SU-DHL-6 (cell line): ENCODE measurements at regions not wholly inside any gene's neighbourhood (a gene's known extent, or its start where the extent isn't known, plus 50 kb on each side); places are given as distances from the start of the nearest gene placed in this dataset.

ENCODE experiments used
- H2AFZ ChIP-seq: fragments of 200-600 bp; sonication (generic); 2 replicates; pipeline ENCODE4 v1.6.1; 2014; ENCODE audit warnings: low read depth, mild to moderate bottlenecking, moderate library complexity, mixed read lengths, antibody characterized with exemption, low read length; ENCODE audit not compliant: severe bottlenecking
- H3F3A ChIP-seq: fragments of 200-600 bp; shearing (Covaris generic); 2 replicates; pipeline ENCODE4 v1.6.0; 2016; ENCODE audit warnings: antibody characterized with exemption, mild to moderate bottlenecking; ENCODE audit not compliant: insufficient read depth
- H3K27ac ChIP-seq: fragments of 200-600 bp; sonication (generic); 2 replicates; pipeline ENCODE4 v1.5.1; 2016; ENCODE audit warnings: low read depth, mild to moderate bottlenecking, low read length, moderate library complexity, mixed read lengths
- H3K27me3 ChIP-seq: fragments of 200-600 bp; sonication (generic), shearing (Covaris generic); 2 replicates; pipeline ENCODE4 v1.6.0; 2014; ENCODE audit warnings: mild to moderate bottlenecking, low read length
- H3K36me3 ChIP-seq: fragments of 200-600 bp; sonication (generic); 2 replicates; pipeline ENCODE4 v1.6.1; 2014; ENCODE audit warnings: mild to moderate bottlenecking, low read length, mixed read lengths
- H3K4me2 ChIP-seq: fragments of 300-600, 200-600 bp; shearing (Covaris generic), sonication (generic); 2 replicates; pipeline ENCODE4 v1.6.0; 2014; ENCODE audit warnings: low read length, low read depth, mild to moderate bottlenecking; ENCODE audit not compliant: poor library complexity, severe bottlenecking
- H3K4me3 ChIP-seq: fragments of 200-600 bp; sonication (generic); 2 replicates; pipeline ENCODE4 v1.5.1; 2014; ENCODE audit warnings: antibody characterized with exemption, low read length, mild to moderate bottlenecking, mixed read lengths; ENCODE audit not compliant: insufficient read depth, poor library complexity, severe bottlenecking
- H3K79me2 ChIP-seq: fragments of 200-600 bp; sonication (generic); 2 replicates; pipeline ENCODE4 v1.6.1; 2014; ENCODE audit warnings: mild to moderate bottlenecking, low read length, moderate library complexity; ENCODE audit not compliant: insufficient read depth
- H3K9ac ChIP-seq: fragments of 200-600 bp; sonication (generic); 2 replicates; pipeline ENCODE4 v1.7.0; 2014; ENCODE audit warnings: mild to moderate bottlenecking, low read length
- H3K9me2 ChIP-seq: fragments of 200-600 bp; sonication (generic); replicated peaks from 2 replicates; pipeline ENCODE4 v1.6.1; 2014; ENCODE audit warnings: low read length; ENCODE audit not compliant: insufficient read depth
- H3K9me3 ChIP-seq: fragments of 200-600 bp; sonication (generic); 2 replicates; pipeline ENCODE4 v1.6.1; 2014; ENCODE audit warnings: low read length, mixed read lengths; ENCODE audit not compliant: insufficient read depth
- H4K20me1 ChIP-seq: fragments of 200-600 bp; sonication (generic); 2 replicates; pipeline ENCODE4 v1.6.1; 2014; ENCODE audit warnings: low read depth, mild to moderate bottlenecking, antibody characterized with exemption, low read length, moderate library complexity, mixed read lengths
- EZH2phosphoT487 ChIP-seq: fragments of 200-600 bp; sonication (generic), shearing (Covaris generic); conservative IDR thresholded peaks from 2 replicates; pipeline ENCODE4 v1.6.1; 2018; ENCODE audit warnings: mild to moderate bottlenecking, antibody characterized with exemption, low read length, moderate library complexity, mixed read lengths
- TF ChIP-seq, protein P1 (sequence below): fragments of 200-600 bp; sonication (generic); IDR thresholded peaks from one replicate; pipeline ENCODE4 v1.5.1; 2017; ENCODE audit warnings: antibody characterized with exemption, mild to moderate bottlenecking, low read length, moderate library complexity; ENCODE audit not compliant: insufficient read depth, poor library complexity, severe bottlenecking

DNA sequence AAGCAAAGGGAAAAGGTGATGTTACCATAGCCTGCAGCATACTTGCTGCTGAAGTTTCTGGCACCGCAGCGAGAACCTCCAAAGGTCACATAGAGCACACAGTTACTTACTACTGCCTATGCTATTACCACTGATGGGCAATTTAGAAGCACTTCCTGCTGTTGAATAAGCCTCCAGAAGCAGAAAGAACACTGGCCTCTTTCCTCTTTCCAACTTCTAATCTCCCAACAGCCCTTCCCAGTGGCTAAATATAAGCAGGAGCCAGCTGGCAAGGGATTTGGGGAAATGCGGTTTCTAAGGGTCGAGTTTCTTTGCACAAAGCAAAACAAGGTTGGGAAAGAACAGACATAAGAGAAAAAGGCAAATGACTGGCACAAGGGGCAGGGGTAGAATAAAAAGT, 669.2 kb upstream of the ACO1 start:
- no peak overlapping the region for H2AFZ ChIP-seq
- H3K79me2 ChIP-seq: no peaks in the 10 kb centered on the region

DNA sequence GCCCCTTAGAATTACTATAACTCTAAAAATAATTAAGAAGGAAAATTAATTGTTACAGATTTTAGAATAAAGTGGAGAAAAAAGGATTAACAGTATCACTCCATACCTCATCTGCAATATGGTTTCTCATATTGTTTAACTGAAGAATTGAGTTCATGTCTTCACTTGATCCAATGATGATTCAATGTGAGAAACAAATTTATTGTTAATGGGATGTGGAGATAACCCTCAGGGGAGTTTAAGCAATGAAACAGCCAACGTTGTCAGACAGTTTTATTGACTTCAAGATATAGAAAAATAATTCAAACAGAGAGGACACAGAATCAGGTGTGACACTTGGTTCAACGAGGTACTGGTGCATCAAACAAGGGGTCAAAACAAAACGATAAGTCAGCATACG, 665.2 kb upstream of the ACO1 start:
- no peaks in the 10 kb centered on the region for H3K79me2 ChIP-seq
- no peak overlapping the region for H3K27ac ChIP-seq
- no peak overlapping the region for H3K9ac ChIP-seq
- no peak overlapping the region for H2AFZ ChIP-seq
- no peaks in the 10 kb centered on the region for H4K20me1 ChIP-seq
- H3K4me3 ChIP-seq: no peak overlapping the region
- H3K36me3 ChIP-seq: no peaks in the 10 kb centered on the region
- no peak for TF ChIP-seq EZH2phosphoT487
- TF ChIP-seq, protein P1, sequence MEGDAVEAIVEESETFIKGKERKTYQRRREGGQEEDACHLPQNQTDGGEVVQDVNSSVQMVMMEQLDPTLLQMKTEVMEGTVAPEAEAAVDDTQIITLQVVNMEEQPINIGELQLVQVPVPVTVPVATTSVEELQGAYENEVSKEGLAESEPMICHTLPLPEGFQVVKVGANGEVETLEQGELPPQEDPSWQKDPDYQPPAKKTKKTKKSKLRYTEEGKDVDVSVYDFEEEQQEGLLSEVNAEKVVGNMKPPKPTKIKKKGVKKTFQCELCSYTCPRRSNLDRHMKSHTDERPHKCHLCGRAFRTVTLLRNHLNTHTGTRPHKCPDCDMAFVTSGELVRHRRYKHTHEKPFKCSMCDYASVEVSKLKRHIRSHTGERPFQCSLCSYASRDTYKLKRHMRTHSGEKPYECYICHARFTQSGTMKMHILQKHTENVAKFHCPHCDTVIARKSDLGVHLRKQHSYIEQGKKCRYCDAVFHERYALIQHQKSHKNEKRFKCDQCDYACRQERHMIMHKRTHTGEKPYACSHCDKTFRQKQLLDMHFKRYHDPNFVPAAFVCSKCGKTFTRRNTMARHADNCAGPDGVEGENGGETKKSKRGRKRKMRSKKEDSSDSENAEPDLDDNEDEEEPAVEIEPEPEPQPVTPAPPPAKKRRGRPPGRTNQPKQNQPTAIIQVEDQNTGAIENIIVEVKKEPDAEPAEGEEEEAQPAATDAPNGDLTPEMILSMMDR: no peak
- no peaks in the 10 kb centered on the region for H3K9me3 ChIP-seq
- no peaks in the 10 kb centered on the region for H3F3A ChIP-seq
- no peak overlapping the region for H3K4me2 ChIP-seq
- no peaks in the 10 kb centered on the region for H3K9me2 ChIP-seq
- H3K27me3 ChIP-seq: no peaks in the 10 kb centered on the region

More for the DNA sequence above, 669.2 kb upstream of the ACO1 start:
- no peak for TF ChIP-seq EZH2phosphoT487
- TF ChIP-seq, protein P1: no peak
- H4K20me1 ChIP-seq: no peaks in the 10 kb centered on the region
- no peaks in the 10 kb centered on the region; the same call in 1 of the 2 replicates for H3K27me3 ChIP-seq
- no peak overlapping the region for H3K4me2 ChIP-seq
- no peaks in the 10 kb centered on the region for H3K9me2 ChIP-seq
- no peaks in the 10 kb centered on the region for H3K36me3 ChIP-seq
- H3K9me3 ChIP-seq: no peaks in the 10 kb centered on the region
- no peaks in the 10 kb centered on the region for H3F3A ChIP-seq
- H3K4me3 ChIP-seq: no peak overlapping the region
- no peak overlapping the region for H3K9ac ChIP-seq
- no peak overlapping the region for H3K27ac ChIP-seq

GRCh38 chr9:31730398-31730797, 654.0 kb upstream of the ACO1 start:
- Histone ChIP-seq H2AFZ (no peak overlapping the region), H4K20me1 (no peaks in the 10 kb centered on the region), H3K27me3 (no peaks in the 10 kb centered on the region), H3K4me2 (no peak overlapping the region), H3K9me2 (no peaks in the 10 kb centered on the region), H3K9ac (no peak overlapping the region), H3F3A (no peaks in the 10 kb centered on the region), H3K27ac (no peak overlapping the region), H3K9me3 (no peaks in the 10 kb centered on the region), H3K4me3 (no peak overlapping the region), H3K36me3 (no peaks in the 10 kb centered on the region), H3K79me2 (no peaks in the 10 kb centered on the region)
- no peak for TF ChIP-seq EZH2phosphoT487
- TF ChIP-seq, protein P1: no peak

DNA sequence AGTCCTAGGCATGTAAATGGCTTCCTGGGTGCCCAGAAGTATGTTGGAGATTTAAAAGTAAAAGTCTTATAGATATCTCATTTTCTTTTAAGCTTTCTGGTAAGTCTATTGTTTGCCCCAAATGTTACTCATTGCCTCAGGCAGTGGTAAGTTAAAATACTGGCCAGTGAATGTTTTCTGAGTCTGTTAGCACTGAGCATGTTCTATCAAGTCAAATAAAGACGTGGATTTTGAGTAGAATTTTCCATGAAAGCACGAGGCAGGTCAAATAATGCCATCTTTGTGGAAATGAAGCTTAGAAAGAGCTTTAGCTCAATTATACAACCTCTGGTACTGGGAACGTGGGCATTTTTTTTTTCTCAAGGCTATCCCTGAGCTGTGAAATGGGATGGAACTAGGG, 651.3 kb upstream of the ACO1 start:
- Histone ChIP-seq H3K9me2 (no peaks in the 10 kb centered on the region), H3K27me3 (no peaks in the 10 kb centered on the region), H3F3A (no peaks in the 10 kb centered on the region), H3K36me3 (no peaks in the 10 kb centered on the region), H3K9ac (no peak overlapping the region), H3K27ac (no peak overlapping the region), H3K4me2 (no peak overlapping the region), H2AFZ (no peak overlapping the region), H3K79me2 (no peaks in the 10 kb centered on the region), H3K9me3 (no peaks in the 10 kb centered on the region), H4K20me1 (no peaks in the 10 kb centered on the region), H3K4me3 (no peak overlapping the region)
- TF ChIP-seq, protein P1: no peak
- TF ChIP-seq EZH2phosphoT487: no peak
